Panc1 (cell line): ENCODE measurements at regions not wholly inside any gene's neighbourhood (a gene's known extent, or its start where the extent isn't known, plus 50 kb on each side); places are given as distances from the start of the nearest gene placed in this dataset.

Source experiments
- TF ChIP-seq, protein P1 (sequence below), 2 experiments: IDR thresholded peaks; 2 replicates each; pipeline ENCODE4 v1.6.1; 2011 to 2012; ENCODE audit warnings: low read depth in 2 of 2, control low read depth in 1 of 2, low read length in 1 of 2, mild to moderate bottlenecking in 1 of 2, moderate library complexity in 1 of 2; ENCODE audit not compliant: insufficient read depth in 1 of 2
- TF ChIP-seq, protein P2 (sequence below): fragments of 450-650 bp; IDR thresholded peaks from 2 replicates; pipeline ENCODE4 v1.5.1; 2017; ENCODE audit warnings: mild to moderate bottlenecking

DNA sequence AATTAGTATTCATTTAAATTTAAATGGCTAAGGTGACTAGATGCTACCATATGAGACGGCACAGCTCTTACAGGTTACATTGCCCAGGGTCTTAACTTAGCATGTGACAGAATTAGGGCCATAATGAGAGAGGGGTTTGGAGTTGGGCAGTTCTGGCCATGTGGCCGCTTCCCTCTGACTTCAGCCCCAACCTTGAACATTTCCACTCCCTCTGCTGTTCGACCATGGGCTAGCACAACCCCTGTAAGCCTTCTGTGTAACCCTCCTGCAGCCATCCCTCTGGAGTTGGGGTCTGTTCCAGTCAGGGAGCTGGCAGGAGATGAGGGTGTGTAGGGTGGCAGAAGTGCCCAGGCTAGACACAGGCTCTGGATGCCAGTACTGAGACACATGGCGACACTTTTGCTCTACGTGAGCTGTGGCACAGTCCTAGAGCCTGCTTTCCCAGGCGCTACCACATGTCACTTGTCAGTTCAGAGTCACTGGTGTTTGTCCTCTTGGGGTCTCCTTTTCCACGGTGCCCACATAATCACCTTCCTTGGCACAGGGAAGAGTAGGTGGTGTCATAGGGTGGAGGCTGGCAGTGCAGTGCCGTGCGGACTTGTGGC is 128.7 kb upstream of the PITX1 start:
- TF ChIP-seq, protein P1, sequence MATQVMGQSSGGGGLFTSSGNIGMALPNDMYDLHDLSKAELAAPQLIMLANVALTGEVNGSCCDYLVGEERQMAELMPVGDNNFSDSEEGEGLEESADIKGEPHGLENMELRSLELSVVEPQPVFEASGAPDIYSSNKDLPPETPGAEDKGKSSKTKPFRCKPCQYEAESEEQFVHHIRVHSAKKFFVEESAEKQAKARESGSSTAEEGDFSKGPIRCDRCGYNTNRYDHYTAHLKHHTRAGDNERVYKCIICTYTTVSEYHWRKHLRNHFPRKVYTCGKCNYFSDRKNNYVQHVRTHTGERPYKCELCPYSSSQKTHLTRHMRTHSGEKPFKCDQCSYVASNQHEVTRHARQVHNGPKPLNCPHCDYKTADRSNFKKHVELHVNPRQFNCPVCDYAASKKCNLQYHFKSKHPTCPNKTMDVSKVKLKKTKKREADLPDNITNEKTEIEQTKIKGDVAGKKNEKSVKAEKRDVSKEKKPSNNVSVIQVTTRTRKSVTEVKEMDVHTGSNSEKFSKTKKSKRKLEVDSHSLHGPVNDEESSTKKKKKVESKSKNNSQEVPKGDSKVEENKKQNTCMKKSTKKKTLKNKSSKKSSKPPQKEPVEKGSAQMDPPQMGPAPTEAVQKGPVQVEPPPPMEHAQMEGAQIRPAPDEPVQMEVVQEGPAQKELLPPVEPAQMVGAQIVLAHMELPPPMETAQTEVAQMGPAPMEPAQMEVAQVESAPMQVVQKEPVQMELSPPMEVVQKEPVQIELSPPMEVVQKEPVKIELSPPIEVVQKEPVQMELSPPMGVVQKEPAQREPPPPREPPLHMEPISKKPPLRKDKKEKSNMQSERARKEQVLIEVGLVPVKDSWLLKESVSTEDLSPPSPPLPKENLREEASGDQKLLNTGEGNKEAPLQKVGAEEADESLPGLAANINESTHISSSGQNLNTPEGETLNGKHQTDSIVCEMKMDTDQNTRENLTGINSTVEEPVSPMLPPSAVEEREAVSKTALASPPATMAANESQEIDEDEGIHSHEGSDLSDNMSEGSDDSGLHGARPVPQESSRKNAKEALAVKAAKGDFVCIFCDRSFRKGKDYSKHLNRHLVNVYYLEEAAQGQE (IDR thresholded peaks at IDR 0.05; ENCODE audit: insufficient read depth in 1 of 2, low read depth in 2 of 2, low read length in 1 of 2): no peak
- TF ChIP-seq, protein P2, sequence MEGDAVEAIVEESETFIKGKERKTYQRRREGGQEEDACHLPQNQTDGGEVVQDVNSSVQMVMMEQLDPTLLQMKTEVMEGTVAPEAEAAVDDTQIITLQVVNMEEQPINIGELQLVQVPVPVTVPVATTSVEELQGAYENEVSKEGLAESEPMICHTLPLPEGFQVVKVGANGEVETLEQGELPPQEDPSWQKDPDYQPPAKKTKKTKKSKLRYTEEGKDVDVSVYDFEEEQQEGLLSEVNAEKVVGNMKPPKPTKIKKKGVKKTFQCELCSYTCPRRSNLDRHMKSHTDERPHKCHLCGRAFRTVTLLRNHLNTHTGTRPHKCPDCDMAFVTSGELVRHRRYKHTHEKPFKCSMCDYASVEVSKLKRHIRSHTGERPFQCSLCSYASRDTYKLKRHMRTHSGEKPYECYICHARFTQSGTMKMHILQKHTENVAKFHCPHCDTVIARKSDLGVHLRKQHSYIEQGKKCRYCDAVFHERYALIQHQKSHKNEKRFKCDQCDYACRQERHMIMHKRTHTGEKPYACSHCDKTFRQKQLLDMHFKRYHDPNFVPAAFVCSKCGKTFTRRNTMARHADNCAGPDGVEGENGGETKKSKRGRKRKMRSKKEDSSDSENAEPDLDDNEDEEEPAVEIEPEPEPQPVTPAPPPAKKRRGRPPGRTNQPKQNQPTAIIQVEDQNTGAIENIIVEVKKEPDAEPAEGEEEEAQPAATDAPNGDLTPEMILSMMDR: peak; percentile 25
